OCI-LY3 (cell line): ENCODE measurements at regions not wholly inside any gene's neighbourhood (a gene's known extent, or its start where the extent isn't known, plus 50 kb on each side); places are given as distances from the start of the nearest gene placed in this dataset.

ENCODE experiments used
- H2AFZ ChIP-seq: fragments of 200-600, 300-600 bp; shearing (Covaris generic); 2 replicates; pipeline ENCODE4 v1.6.0; 2014; ENCODE audit warnings: antibody characterized with exemption, low read depth, low read length
- H3K27ac ChIP-seq: fragments of 200-600, 300-600 bp; sonication (generic); 2 replicates; pipeline ENCODE4 v1.5.1; 2014; ENCODE audit warnings: mild to moderate bottlenecking, low read length, moderate library complexity, mixed read lengths
- H3K27me3 ChIP-seq: fragments of 200-600, 300-600 bp; sonication (generic); 2 replicates; pipeline ENCODE4 v1.6.1; 2014; ENCODE audit warnings: low read depth, low read length, mixed read lengths
- H3K36me3 ChIP-seq: fragments of 200-600, 300-600 bp; sonication (generic); replicated peaks from 2 replicates; pipeline ENCODE3; 2014; ENCODE audit warnings: low read depth, low read length, mixed read lengths
- H3K4me1 ChIP-seq: fragments of 300-600, 200-600 bp; sonication (generic); 2 replicates; pipeline ENCODE4 v1.6.1; 2014; ENCODE audit warnings: low read length, mixed read lengths
- H3K4me2 ChIP-seq: fragments of 200-600, 300-600 bp; sonication (generic); 2 replicates; pipeline ENCODE4 v1.6.1; 2014; ENCODE audit warnings: low read length, mixed read lengths
- H3K4me3 ChIP-seq: fragments of 300-600, 200-600 bp; sonication (generic); 2 replicates; pipeline ENCODE4 v1.5.1; 2014; ENCODE audit warnings: antibody characterized with exemption, mild to moderate bottlenecking, low read length, moderate library complexity
- H3K79me2 ChIP-seq: fragments of 300-600, 200-600 bp; shearing (Covaris generic); 2 replicates; pipeline ENCODE4 v1.6.1; 2014; ENCODE audit warnings: mild to moderate bottlenecking, low read length, mixed read lengths
- H3K9ac ChIP-seq: fragments of 300-600, 200-600 bp; shearing (Covaris generic); 2 replicates; pipeline ENCODE4 v1.6.0; 2014; ENCODE audit warnings: mild to moderate bottlenecking, low read length, moderate library complexity
- H3K9me3 ChIP-seq: fragments of 200-600, 300-600 bp; shearing (Covaris generic); 2 replicates; pipeline ENCODE4 v1.6.1; 2014; ENCODE audit warnings: low read length, mixed read lengths; ENCODE audit not compliant: insufficient read depth
- H4K20me1 ChIP-seq: fragments of 200-600, 300-600 bp; sonication (generic); 2 replicates; pipeline ENCODE4 v1.6.1; 2016; ENCODE audit warnings: low read length, mixed read lengths; ENCODE audit not compliant: insufficient read depth
- EZH2phosphoT487 ChIP-seq: fragments of 200-600 bp; shearing (Covaris generic); IDR thresholded peaks from 2 replicates; pipeline ENCODE4 v1.6.1; 2018; ENCODE audit warnings: antibody characterized with exemption, mixed run types, low read depth
- TF ChIP-seq, protein P1 (sequence below): fragments of 200-600, 300-600 bp; sonication (generic); IDR thresholded peaks from 2 replicates; pipeline ENCODE4 v1.5.1; 2014; ENCODE audit warnings: antibody characterized with exemption, low read length, low read depth

- no peaks in the 10 kb centered on the region for H3K27me3 ChIP-seq
- H3K9ac ChIP-seq: peak overlapping the region; percentile 32
- peak overlapping the region; percentile 63 for H3K4me3 ChIP-seq
- no peaks in the 10 kb centered on the region for H3K79me2 ChIP-seq
- no peak overlapping the region for H3K27ac ChIP-seq
- H4K20me1 ChIP-seq: no peaks in the 10 kb centered on the region
- TF ChIP-seq, protein P1, sequence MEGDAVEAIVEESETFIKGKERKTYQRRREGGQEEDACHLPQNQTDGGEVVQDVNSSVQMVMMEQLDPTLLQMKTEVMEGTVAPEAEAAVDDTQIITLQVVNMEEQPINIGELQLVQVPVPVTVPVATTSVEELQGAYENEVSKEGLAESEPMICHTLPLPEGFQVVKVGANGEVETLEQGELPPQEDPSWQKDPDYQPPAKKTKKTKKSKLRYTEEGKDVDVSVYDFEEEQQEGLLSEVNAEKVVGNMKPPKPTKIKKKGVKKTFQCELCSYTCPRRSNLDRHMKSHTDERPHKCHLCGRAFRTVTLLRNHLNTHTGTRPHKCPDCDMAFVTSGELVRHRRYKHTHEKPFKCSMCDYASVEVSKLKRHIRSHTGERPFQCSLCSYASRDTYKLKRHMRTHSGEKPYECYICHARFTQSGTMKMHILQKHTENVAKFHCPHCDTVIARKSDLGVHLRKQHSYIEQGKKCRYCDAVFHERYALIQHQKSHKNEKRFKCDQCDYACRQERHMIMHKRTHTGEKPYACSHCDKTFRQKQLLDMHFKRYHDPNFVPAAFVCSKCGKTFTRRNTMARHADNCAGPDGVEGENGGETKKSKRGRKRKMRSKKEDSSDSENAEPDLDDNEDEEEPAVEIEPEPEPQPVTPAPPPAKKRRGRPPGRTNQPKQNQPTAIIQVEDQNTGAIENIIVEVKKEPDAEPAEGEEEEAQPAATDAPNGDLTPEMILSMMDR: peak; percentile 67
- TF ChIP-seq EZH2phosphoT487: no peak
- H3K4me1 ChIP-seq: peaks cover 53% of the 10 kb centered on the region
- H2AFZ ChIP-seq: peak overlapping the region; percentile 47; the same call in 1 of the 2 replicates
- H3K4me2 ChIP-seq: peak overlapping the region; percentile 57
- no peaks in the 10 kb centered on the region for H3K9me3 ChIP-seq
- no peaks in the 10 kb centered on the region for H3K36me3 ChIP-seq
These were observed 89.0 kb downstream of the MARCHF4 start for GRCh38 chr2:216283038-216283900.

DNA sequence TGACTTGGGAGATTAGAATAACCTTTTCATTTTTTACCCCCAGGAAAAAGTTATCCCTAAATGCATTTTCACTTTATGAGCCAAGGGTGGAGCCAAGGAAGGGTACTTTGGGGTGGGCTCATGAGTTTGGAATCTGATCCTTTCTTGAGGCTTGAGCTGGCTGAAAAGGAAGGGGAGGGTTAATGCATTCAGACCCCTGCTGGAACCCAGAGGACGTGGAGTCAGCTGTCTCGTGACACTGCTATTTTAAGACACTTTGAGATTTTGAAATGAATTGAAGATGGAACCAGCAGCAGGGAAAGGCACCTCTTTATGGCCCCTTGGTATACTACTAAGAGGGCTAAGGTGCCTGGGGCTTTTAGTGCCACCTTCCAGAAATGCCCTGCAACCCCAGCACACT, 90.4 kb downstream of the MARCHF4 start:
- Histone ChIP-seq H4K20me1 (no peaks in the 10 kb centered on the region), H3K4me2 (peak overlapping the region; percentile 17), H3K9me3 (no peaks in the 10 kb centered on the region), H3K27ac (no peak overlapping the region), H3K4me1 (peaks cover 47% of the 10 kb centered on the region), H3K9ac (no peak overlapping the region), H3K36me3 (no peaks in the 10 kb centered on the region), H2AFZ (no peak overlapping the region), H3K4me3 (no peak overlapping the region), H3K79me2 (no peaks in the 10 kb centered on the region), H3K27me3 (no peaks in the 10 kb centered on the region)
- TF ChIP-seq EZH2phosphoT487: no peak
- TF ChIP-seq, protein P1: no peak

GRCh38 chr2:216281316-216281715, 91.0 kb downstream of the MARCHF4 start:
- no peaks in the 10 kb centered on the region for H3K79me2 ChIP-seq
- H3K9me3 ChIP-seq: no peaks in the 10 kb centered on the region
- no peak for TF ChIP-seq EZH2phosphoT487
- TF ChIP-seq, protein P1: no peak
- H3K4me1 ChIP-seq: peaks cover 42% of the 10 kb centered on the region
- H3K4me3 ChIP-seq: no peak overlapping the region
- no peak overlapping the region for H3K27ac ChIP-seq
- no peak overlapping the region for H3K9ac ChIP-seq
- H3K36me3 ChIP-seq: no peaks in the 10 kb centered on the region
- H2AFZ ChIP-seq: no peak overlapping the region
- no peak overlapping the region for H3K4me2 ChIP-seq
- no peaks in the 10 kb centered on the region for H4K20me1 ChIP-seq
- no peaks in the 10 kb centered on the region for H3K27me3 ChIP-seq

- no peaks in the 10 kb centered on the region for H3K27me3 ChIP-seq
These were observed 92.8 kb downstream of the MARCHF4 start for GRCh38 chr2:216279459-216279858.

More at GRCh38 chr2:216279459-216279858, 92.8 kb downstream of the MARCHF4 start:
- peaks cover 32% of the 10 kb centered on the region for H3K4me1 ChIP-seq
- H3K4me3 ChIP-seq: no peak overlapping the region
- H3K79me2 ChIP-seq: no peaks in the 10 kb centered on the region
- H3K27ac ChIP-seq: no peak overlapping the region
- H3K9me3 ChIP-seq: no peaks in the 10 kb centered on the region
- no peak overlapping the region for H2AFZ ChIP-seq
- H3K4me2 ChIP-seq: no peak overlapping the region
- no peak overlapping the region for H3K9ac ChIP-seq
- no peak for TF ChIP-seq EZH2phosphoT487
- TF ChIP-seq, protein P1: no peak
- H4K20me1 ChIP-seq: no peaks in the 10 kb centered on the region
- H3K36me3 ChIP-seq: no peaks in the 10 kb centered on the region
